Caco-2 (cell line): ENCODE measurements at regions not wholly inside any gene's neighbourhood (a gene's known extent, or its start where the extent isn't known, plus 50 kb on each side); places are given as distances from the start of the nearest gene placed in this dataset.

ENCODE experiments used
- BruUV-seq: library from RNA; stranded (reverse); fragments of 400-500 nt; replicated peaks from 2 replicates; lab custom pipeline; 2021; lab: Mats Ljungman, UMichigan
- CTCF ChIA-PET: fragments of 300-600 bp; sonication (Branson Sonifier 250); formaldehyde crosslinking; loops from one replicate; lab custom pipeline; 2022; ENCODE audit warnings: antibody characterized with exemption; lab: Charles Lee
- POLR2A ChIA-PET: fragments of 300-600 bp; sonication (Branson Sonifier 250); formaldehyde crosslinking; loops from one replicate; lab custom pipeline; 2022; ENCODE audit warnings: antibody characterized with exemption; lab: Charles Lee
- DNase-seq, 2 experiments: peaks; one replicate each; pipeline versions ENCODE4 v3.0.0 to v3.0.0-alpha.2; 2020 to 2022
- H3K27me3 ChIP-seq: replicated peaks from 2 replicates; pipeline ENCODE4 v1.6.0; 2011; ENCODE audit warnings: low read length; ENCODE audit not compliant: control insufficient read depth, insufficient read depth
- H3K36me3 ChIP-seq: 2 replicates; pipeline ENCODE4 v1.5.1; 2011; ENCODE audit warnings: low read length; ENCODE audit not compliant: control insufficient read depth, insufficient read depth
- H3K4me1 ChIP-seq: fragments of 250-450 bp; sonication (Bioruptor Pico); 2 replicates; pipeline ENCODE4 v1.5.1; 2020; ENCODE audit warnings: mild to moderate bottlenecking
- H3K4me3 ChIP-seq: 2 replicates; pipeline ENCODE4 v1.5.1; 2011; ENCODE audit warnings: low read depth, mild to moderate bottlenecking, control low read depth, low read length
- H3K9me3 ChIP-seq: fragments of 250-450 bp; sonication (Bioruptor Pico); 2 replicates; pipeline ENCODE4 v1.5.1; 2020; ENCODE audit warnings: mild to moderate bottlenecking, moderate library complexity
- H3K27ac Mint-ChIP-seq: one replicate; pipeline ENCODE4 v1.8.0; 2022; ENCODE audit warnings: mixed read lengths; ENCODE audit not compliant: unreplicated experiment
- H3K27me3 Mint-ChIP-seq: one replicate; pipeline ENCODE4 v1.8.0; 2022; ENCODE audit warnings: mixed read lengths; ENCODE audit not compliant: insufficient read depth, unreplicated experiment
- H3K36me3 Mint-ChIP-seq: one replicate; pipeline ENCODE4 v1.8.0; 2022; ENCODE audit warnings: mild to moderate bottlenecking, mixed read lengths; ENCODE audit not compliant: insufficient read depth, unreplicated experiment
- H3K4me1 Mint-ChIP-seq: one replicate; pipeline ENCODE4 v1.8.0; 2022; ENCODE audit warnings: low read depth, mixed read lengths; ENCODE audit not compliant: unreplicated experiment
- H3K4me3 Mint-ChIP-seq: one replicate; pipeline ENCODE4 v1.8.0; 2022; ENCODE audit warnings: mild to moderate bottlenecking, moderate library complexity, mixed read lengths; ENCODE audit not compliant: unreplicated experiment
- H3K9me3 Mint-ChIP-seq: one replicate; pipeline ENCODE4 v1.8.0; 2022; ENCODE audit warnings: mixed read lengths; ENCODE audit not compliant: unreplicated experiment
- intact Hi-C: fragments of 100-400 bp; cut with micrococcal nuclease; formaldehyde crosslinking; loops from one replicate; pipeline ENCODE4 v1.10.0; 2022; ENCODE audit not compliant: unreplicated experiment
- TF ChIP-seq, protein P1 (sequence below), 2 experiments: fragments of 200-600 bp in 1 of 2; IDR thresholded peaks; 1 replicate in 1 of 2; 2 replicates in 1 of 2; pipeline versions ENCODE4 v1.5.1 to v1.8.0; 2011 to 2022; ENCODE audit warnings: antibody characterized with exemption in 1 of 2, control low read depth in 1 of 2, inconsistent platforms in 1 of 2, low read depth in 1 of 2, low read length in 1 of 2, mild to moderate bottlenecking in 1 of 2, moderate library complexity in 1 of 2; ENCODE audit not compliant: insufficient read depth in 1 of 2, severe bottlenecking in 1 of 2, unreplicated experiment in 1 of 2

GRCh38 chr20:22711971-22712755 lies 127.8 kb upstream of the FOXA2 start:
- Histone ChIP-seq H3K9me3 (peaks cover 4% of the 10 kb centered on the region), H3K4me3 (no peak overlapping the region), H3K4me1 (peaks cover 25% of the 10 kb centered on the region), H3K36me3 (no peaks in the 10 kb centered on the region), H3K27me3 (no peaks in the 10 kb centered on the region)
- Mint-ChIP-seq H3K36me3 (peaks cover 6% of the 10 kb centered on the region), H3K4me3 (no peak overlapping the region), H3K27me3 (no peaks in the 10 kb centered on the region), H3K27ac (no peak overlapping the region), H3K4me1 (peaks cover 36% of the 10 kb centered on the region), H3K9me3 (no peaks in the 10 kb centered on the region)
- POLR2A ChIA-PET, result no interaction called here
- CTCF ChIA-PET, result interaction anchor here (1.8 kb wide), 1 partner anchor 20 kb away, joined by 8 read pairs; no protein-coding TSS in a partner anchor
- no TSS peak for BruUV-seq
- DNase-seq, result peak in 1 of 2 experiments; percentile 41
- intact Hi-C loops, result no loop called here
- TF ChIP-seq, protein P1, sequence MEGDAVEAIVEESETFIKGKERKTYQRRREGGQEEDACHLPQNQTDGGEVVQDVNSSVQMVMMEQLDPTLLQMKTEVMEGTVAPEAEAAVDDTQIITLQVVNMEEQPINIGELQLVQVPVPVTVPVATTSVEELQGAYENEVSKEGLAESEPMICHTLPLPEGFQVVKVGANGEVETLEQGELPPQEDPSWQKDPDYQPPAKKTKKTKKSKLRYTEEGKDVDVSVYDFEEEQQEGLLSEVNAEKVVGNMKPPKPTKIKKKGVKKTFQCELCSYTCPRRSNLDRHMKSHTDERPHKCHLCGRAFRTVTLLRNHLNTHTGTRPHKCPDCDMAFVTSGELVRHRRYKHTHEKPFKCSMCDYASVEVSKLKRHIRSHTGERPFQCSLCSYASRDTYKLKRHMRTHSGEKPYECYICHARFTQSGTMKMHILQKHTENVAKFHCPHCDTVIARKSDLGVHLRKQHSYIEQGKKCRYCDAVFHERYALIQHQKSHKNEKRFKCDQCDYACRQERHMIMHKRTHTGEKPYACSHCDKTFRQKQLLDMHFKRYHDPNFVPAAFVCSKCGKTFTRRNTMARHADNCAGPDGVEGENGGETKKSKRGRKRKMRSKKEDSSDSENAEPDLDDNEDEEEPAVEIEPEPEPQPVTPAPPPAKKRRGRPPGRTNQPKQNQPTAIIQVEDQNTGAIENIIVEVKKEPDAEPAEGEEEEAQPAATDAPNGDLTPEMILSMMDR (IDR thresholded peaks at IDR 0.05; ENCODE audit: insufficient read depth in 1 of 2, low read depth in 1 of 2, low read length in 1 of 2, severe bottlenecking in 1 of 2, unreplicated experiment in 1 of 2), result no peak

DNA sequence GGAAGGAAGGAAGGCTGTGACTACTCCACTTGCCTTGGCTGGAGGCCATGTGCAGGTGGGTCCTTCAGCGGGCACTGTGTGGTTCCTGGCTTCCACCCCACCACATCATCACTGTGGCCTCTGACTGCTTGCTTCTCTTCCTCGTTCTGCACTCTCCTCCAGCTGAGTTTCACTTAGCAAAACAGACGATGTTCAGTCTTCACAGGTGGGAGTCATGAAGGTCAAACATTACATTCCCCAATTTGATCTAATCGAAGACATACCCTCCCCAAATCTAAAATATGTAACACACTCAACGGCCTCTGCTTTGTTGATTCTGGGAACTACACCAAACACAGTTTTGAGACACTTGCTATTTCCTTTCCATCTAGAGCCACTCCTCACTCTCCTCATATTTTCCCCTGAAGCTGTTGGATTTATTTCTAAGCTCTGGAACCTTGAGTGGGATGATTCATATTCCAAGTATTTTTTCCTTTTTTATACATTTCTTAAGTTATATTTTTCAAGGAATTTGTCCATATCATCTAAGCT lies 132.5 kb upstream of the FOXA2 start:
- CTCF ChIA-PET, result interaction anchor here (1.1 kb wide), 1 partner anchor 90 kb away, joined by 3 read pairs; no protein-coding TSS in a partner anchor
- POLR2A ChIA-PET, result interaction anchor here (0.6 kb wide), 2 partner anchors 224 to 338 kb away, joined by 3 read pairs; no protein-coding TSS in a partner anchor
- peak overlapping the region; percentile 63 for H3K27ac Mint-ChIP-seq

GRCh38 chr20:22717466-22717865 lies 133.1 kb upstream of the FOXA2 start:
- intact Hi-C loops, result no loop called here
- Histone ChIP-seq H3K4me3 (no peak overlapping the region), H3K9me3 (peaks cover 8% of the 10 kb centered on the region), H3K4me1 (peaks cover 32% of the 10 kb centered on the region), H3K27me3 (no peaks in the 10 kb centered on the region), H3K36me3 (no peaks in the 10 kb centered on the region)
- no TSS peak for BruUV-seq
- ChIA-PET CTCF (interaction anchor here (1.1 kb wide), 1 partner anchor 90 kb away, joined by 3 read pairs; no protein-coding TSS in a partner anchor), POLR2A (interaction anchor here (0.6 kb wide), 2 partner anchors 225 to 337 kb away, joined by 3 read pairs; no protein-coding TSS in a partner anchor)
- H3K27ac Mint-ChIP-seq, result peak overlapping the region; percentile 63
- H3K4me1 Mint-ChIP-seq, result peaks cover 35% of the 10 kb centered on the region
- TF ChIP-seq, protein P1 (IDR thresholded peaks at IDR 0.05; ENCODE audit: insufficient read depth in 1 of 2, low read depth in 1 of 2, low read length in 1 of 2, severe bottlenecking in 1 of 2, unreplicated experiment in 1 of 2), result no peak
- peak overlapping the region; percentile 25 for H3K4me3 Mint-ChIP-seq
- H3K27me3 Mint-ChIP-seq, result no peaks in the 10 kb centered on the region
- H3K36me3 Mint-ChIP-seq, result no peaks in the 10 kb centered on the region
- no peaks in the 10 kb centered on the region for H3K9me3 Mint-ChIP-seq
- DNase-seq, result peak; percentile 70 to 80

More for the DNA sequence above, 132.5 kb upstream of the FOXA2 start:
- Mint-ChIP-seq H3K4me1 (peaks cover 40% of the 10 kb centered on the region), H3K27me3 (no peaks in the 10 kb centered on the region), H3K4me3 (peak overlapping the region; percentile 25), H3K9me3 (no peaks in the 10 kb centered on the region), H3K36me3 (peaks cover 4% of the 10 kb centered on the region)
- Histone ChIP-seq H3K4me3 (no peak overlapping the region), H3K27me3 (no peaks in the 10 kb centered on the region), H3K9me3 (peaks cover 4% of the 10 kb centered on the region), H3K4me1 (peaks cover 37% of the 10 kb centered on the region), H3K36me3 (no peaks in the 10 kb centered on the region)
- no peak for DNase-seq
- TF ChIP-seq, protein P1 (IDR thresholded peaks at IDR 0.05; ENCODE audit: insufficient read depth in 1 of 2, low read depth in 1 of 2, low read length in 1 of 2, severe bottlenecking in 1 of 2, unreplicated experiment in 1 of 2), result no peak
- intact Hi-C loops, result no loop called here
- no TSS peak for BruUV-seq
